ENCODE measurements at regions not wholly inside any gene's neighbourhood (a gene's known extent, or its start where the extent isn't known, plus 50 kb on each side); places are given as distances from the start of the nearest gene placed in this dataset.

- H3K4me2 ChIP-seq: no peak overlapping the region
- no peaks in the 10 kb centered on the region for H3K9me3 ChIP-seq
- CTCF ChIA-PET: no interaction called here
- no peaks in the 10 kb centered on the region for H4K20me1 ChIP-seq (ENCODE audit: insufficient read depth)
- H3K27me3 ChIP-seq (ENCODE audit: insufficient read depth): no peaks in the 10 kb centered on the region
- H2AFZ ChIP-seq (ENCODE audit: low read depth): no peak overlapping the region
- no peaks in the 10 kb centered on the region for H3K4me1 ChIP-seq (ENCODE audit: control insufficient read depth in 1 of 2, insufficient read depth in 2 of 2, low read depth in 1 of 2, low read length in 1 of 2)
- H3K27ac ChIP-seq (ENCODE audit: low read depth in 2 of 2, low read length in 1 of 2): no peak overlapping the region
- no peak for DNase-seq
- no peaks in the 10 kb centered on the region for H3K36me3 ChIP-seq (replicated peaks in 1 of 2; ENCODE audit: control insufficient read depth in 1 of 2, insufficient read depth in 2 of 2, low read length in 1 of 2)
- POLR2A ChIA-PET: no interaction called here
- H3K9ac ChIP-seq: no peak overlapping the region
- H3K9me2 ChIP-seq: no peaks in the 10 kb centered on the region
- no peaks in the 10 kb centered on the region for H3F3A ChIP-seq (replicated peaks; ENCODE audit: insufficient read depth)
- H3K79me2 ChIP-seq (ENCODE audit: insufficient read depth): no peaks in the 10 kb centered on the region
- 41% methylated on average over 4 of the region's 4 CpGs for WGBS (ENCODE audit: low lambda C conversion rate)
- TF ChIP-seq TAF1 (IDR thresholded peaks at IDR 0.05; ENCODE audit: borderline replicate concordance, low read depth, low read length) (no peak), RXRA (IDR thresholded peaks at IDR 0.05; ENCODE audit: borderline replicate concordance, low read depth) (no peak), IRF3 (IDR thresholded peaks at IDR 0.05; ENCODE audit: low read depth, low read length) (no peak), TEAD4 (IDR thresholded peaks at IDR 0.05; ENCODE audit: borderline replicate concordance, insufficient read depth) (no peak), CHD2 (IDR thresholded peaks at IDR 0.05; ENCODE audit: low read length, partially characterized antibody) (no peak), RCOR1 (IDR thresholded peaks at IDR 0.05; ENCODE audit: low read length) (no peak), RFX5 (IDR thresholded peaks at IDR 0.05; ENCODE audit: low read length) (no peak), FOXM1 (IDR thresholded peaks at IDR 0.05; ENCODE audit: low read depth) (no peak), SIN3A (IDR thresholded peaks at IDR 0.05; ENCODE audit: borderline replicate concordance, low read depth, low read length) (no peak), FOXJ3 (CRISPR knock-in tag; IDR thresholded peaks at IDR 0.05) (no peak), FOSL2 (IDR thresholded peaks at IDR 0.05; ENCODE audit: borderline replicate concordance, low read depth) (no peak), POLR2AphosphoS5 (IDR thresholded peaks at IDR 0.05; ENCODE audit: low read depth, low read length) (no peak)
- H3K4me3 ChIP-seq (ENCODE audit: low read depth in 2 of 2, low read length in 1 of 2): no peak overlapping the region
These were observed 506.6 kb downstream of the FRK start for GRCh38 chr6:115554060-115554459.

GRCh38 chr6:115551527-115551926, 509.2 kb downstream of the FRK start:
- Histone ChIP-seq H3F3A (replicated peaks; ENCODE audit: insufficient read depth) (no peaks in the 10 kb centered on the region), H3K9me3 (no peaks in the 10 kb centered on the region), H4K20me1 (ENCODE audit: insufficient read depth) (no peaks in the 10 kb centered on the region), H3K4me3 (ENCODE audit: low read depth in 2 of 2, low read length in 1 of 2) (no peak overlapping the region), H3K9me2 (no peaks in the 10 kb centered on the region), H3K36me3 (replicated peaks in 1 of 2; ENCODE audit: control insufficient read depth in 1 of 2, insufficient read depth in 2 of 2, low read length in 1 of 2) (no peaks in the 10 kb centered on the region), H3K79me2 (ENCODE audit: insufficient read depth) (no peaks in the 10 kb centered on the region), H3K27ac (ENCODE audit: low read depth in 2 of 2, low read length in 1 of 2) (peak overlapping the region in 1 of 2 experiments; percentile 35; a peak in 2 of 4 replicates), H3K4me2 (no peak overlapping the region), H3K9ac (no peak overlapping the region), H3K27me3 (ENCODE audit: insufficient read depth) (no peaks in the 10 kb centered on the region), H2AFZ (ENCODE audit: low read depth) (no peak overlapping the region), H3K4me1 (ENCODE audit: control insufficient read depth in 1 of 2, insufficient read depth in 2 of 2, low read depth in 1 of 2, low read length in 1 of 2) (no peaks in the 10 kb centered on the region)
- peak; percentile 12 for DNase-seq
- ChIA-PET CTCF (interaction anchor here (0.6 kb wide), 1 partner anchor 132 kb away, joined by 3 read pairs; no protein-coding TSS in a partner anchor), POLR2A (no interaction called here)
- TF ChIP-seq EP300 (IDR thresholded peaks at IDR 0.05; ENCODE audit: borderline replicate concordance in 1 of 2, low read depth in 1 of 2, low read length in 1 of 2) (0 out of 4 replicates have a peak, but pooled peaks of 1 of the 2 experiments have one; percentile 53), FOXJ3 (CRISPR knock-in tag; IDR thresholded peaks at IDR 0.05) (0 out of 2 replicates have a peak, but pooled peaks have one; percentile 39), RCOR1 (IDR thresholded peaks at IDR 0.05; ENCODE audit: low read length) (0 out of 2 replicates have a peak, but pooled peaks have one; percentile 20), GATA2 (CRISPR knock-in tag; IDR thresholded peaks at IDR 0.05) (peak; percentile 83), RAD21 (IDR thresholded peaks at IDR 0.05; ENCODE audit: low read length) (peak; percentile 20), MAX (IDR thresholded peaks at IDR 0.05; ENCODE audit: low read depth) (no peak)
- 26% methylated on average over 3 of the region's 3 CpGs for WGBS (ENCODE audit: low lambda C conversion rate)

All from SK-N-SH (cell line).